C1 segment of cervical spinal cord (tissue), 14 donors: ENCODE measurements at regions not wholly inside any gene's neighbourhood (a gene's known extent, or its start where the extent isn't known, plus 50 kb on each side); places are given as distances from the start of the nearest gene placed in this dataset.

Experiments used
- DNase-seq, 14 donors: peaks; one replicate each; lab custom pipeline; 2025; lab: John Stamatoyannopoulos, UW

DNA sequence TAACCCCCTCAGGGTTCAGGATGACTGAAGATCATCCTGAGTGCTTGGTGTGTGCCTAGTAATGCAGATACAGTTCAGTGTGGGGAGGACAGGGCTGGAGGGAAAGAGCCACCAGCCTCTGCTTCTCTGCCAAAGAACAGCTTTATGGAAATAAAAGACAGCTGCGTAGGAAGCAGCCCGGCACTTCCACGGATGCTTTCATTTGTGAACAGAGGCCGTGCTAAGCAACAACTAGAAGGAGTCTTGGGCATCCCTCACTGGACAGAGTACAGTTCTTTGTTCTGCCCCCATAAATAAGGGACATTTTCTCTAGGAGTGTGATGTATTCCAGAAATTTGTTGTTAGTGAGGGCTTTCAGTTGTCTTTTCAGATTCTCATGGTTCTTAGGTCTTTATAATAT, 194.8 kb upstream of the RGMA start:
- peak in 3 of 14 donors; percentile 4 to 33 (median 21) for DNase-seq

GRCh38 chr15:93282808-93283207, 193.8 kb upstream of the RGMA start:
- DNase-seq, result no peak

- DNase-seq, result no peak
Observed at GRCh38 chr15:93278783-93279182, 189.8 kb upstream of the RGMA start.

- DNase-seq, result no peak
Observed at GRCh38 chr15:93278006-93278405, 189.0 kb upstream of the RGMA start.

GRCh38 chr15:93274257-93274656, 185.2 kb upstream of the RGMA start:
- no peak for DNase-seq

- DNase-seq, result no peak
Observed at GRCh38 chr15:93271871-93272270, 182.9 kb upstream of the RGMA start.

DNA sequence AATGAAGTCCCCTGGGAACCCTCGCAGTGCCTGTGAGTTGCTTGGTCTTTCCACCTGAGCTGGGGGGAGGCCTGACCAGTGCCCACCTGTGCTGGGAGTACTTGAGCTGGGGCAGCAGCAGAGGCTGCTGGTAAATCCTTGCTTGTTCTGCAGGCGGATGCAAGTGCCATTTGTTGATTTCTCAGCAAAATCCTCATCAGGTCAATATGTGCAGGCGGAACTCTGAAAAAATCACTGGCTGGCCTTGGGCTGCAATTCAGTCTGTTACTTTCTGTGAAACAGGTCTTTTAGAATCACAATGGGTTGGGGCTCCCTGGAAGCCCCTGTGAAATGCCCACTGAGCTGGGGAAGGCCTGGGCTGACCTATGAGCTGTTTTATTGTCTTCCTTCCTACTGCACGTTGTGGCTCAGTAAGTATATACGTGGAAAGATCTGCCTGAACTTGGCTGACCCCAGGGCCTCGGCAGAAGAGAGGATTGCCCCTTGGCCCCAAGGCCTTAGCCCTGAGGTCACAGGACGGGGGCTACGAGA, 182.0 kb upstream of the RGMA start:
- no peak for DNase-seq

- DNase-seq, result no peak
Observed at GRCh38 chr15:93268066-93268465, 179.1 kb upstream of the RGMA start.

DNA sequence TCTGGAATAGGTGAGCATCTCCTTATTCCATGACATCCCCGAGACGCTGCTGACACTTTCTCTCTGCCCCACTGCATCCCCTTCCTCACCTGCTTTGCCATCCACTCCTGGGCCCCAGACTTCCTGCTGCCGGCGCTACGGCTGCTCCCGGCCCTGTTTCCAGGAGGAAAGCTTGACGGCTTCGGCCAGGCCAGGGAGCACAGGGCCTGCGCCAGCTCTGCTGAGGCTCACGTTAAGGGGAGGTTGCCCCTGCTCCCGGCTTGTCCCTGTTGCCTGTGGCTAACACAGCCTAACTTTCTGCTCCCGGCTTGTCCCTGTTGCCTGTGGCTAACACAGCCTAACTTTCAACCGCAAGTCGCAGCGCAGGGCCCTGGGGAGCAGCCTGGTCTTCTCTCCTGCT, 177.3 kb upstream of the RGMA start:
- DNase-seq, result no peak

GRCh38 chr15:93265111-93265556, 176.1 kb upstream of the RGMA start:
- no peak for DNase-seq

GRCh38 chr15:93261845-93262244, 172.8 kb upstream of the RGMA start:
- DNase-seq, result no peak

GRCh38 chr15:93257920-93258319, 168.9 kb upstream of the RGMA start:
- DNase-seq, result no peak

DNA sequence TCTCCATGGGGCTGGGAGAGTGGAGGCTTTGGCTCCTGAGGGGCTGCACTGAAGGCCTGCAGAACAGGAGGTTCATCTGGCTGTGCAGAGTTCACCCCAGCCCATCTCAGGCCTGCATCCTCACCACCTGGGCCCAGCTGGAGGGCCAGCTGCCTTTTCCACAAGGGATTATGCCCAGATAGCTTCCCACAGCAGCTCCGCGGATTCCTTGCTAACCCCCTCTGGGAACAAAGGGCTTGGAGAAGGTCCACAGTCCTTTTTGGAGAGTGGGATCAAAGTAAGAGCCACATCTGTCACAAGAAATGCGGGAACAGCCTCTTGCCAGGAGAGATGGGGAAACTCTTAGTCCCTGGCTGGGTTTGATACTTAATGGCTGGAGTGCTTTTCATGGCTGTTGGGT, 164.7 kb upstream of the RGMA start:
- no peak for DNase-seq

DNA sequence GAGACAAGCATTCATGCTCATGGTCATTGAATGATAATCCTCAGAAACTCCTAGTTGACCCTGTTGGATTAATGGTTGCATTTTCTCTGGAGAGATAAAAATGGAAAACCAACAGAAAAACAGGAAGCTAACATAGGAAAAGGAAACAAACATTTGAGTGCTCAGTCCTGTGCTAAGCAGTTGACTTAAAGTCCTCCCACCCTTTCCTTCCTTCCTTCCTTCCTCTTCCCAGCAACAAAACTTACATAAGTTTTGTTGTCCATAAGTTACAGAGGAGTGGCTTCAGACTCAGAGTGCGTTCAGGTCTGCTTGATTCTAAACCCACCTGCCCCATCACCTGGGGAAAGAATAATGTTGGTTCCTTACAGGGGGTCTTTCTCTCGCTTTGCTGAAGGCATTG, 163.8 kb upstream of the RGMA start:
- no peak for DNase-seq

DNA sequence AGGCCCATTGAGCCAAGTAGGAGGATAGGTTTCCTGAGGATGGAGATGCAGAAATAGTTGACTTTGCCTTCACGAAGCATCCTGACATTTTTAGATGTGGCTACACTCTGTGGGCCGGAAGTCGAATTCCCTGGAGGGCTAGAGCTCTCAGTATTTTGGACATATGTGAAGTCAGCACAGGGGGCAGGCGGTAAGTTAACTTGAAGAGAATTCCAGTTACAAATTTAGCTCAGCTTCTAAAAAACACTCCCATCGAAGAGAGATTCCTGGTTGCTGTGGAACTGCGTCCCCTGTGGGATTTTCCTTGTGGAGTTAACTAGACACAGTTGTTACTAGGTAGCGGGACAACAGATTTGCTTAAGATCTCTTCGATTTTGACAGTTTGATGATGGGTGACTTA, 161.9 kb upstream of the RGMA start:
- no peak for DNase-seq

DNA sequence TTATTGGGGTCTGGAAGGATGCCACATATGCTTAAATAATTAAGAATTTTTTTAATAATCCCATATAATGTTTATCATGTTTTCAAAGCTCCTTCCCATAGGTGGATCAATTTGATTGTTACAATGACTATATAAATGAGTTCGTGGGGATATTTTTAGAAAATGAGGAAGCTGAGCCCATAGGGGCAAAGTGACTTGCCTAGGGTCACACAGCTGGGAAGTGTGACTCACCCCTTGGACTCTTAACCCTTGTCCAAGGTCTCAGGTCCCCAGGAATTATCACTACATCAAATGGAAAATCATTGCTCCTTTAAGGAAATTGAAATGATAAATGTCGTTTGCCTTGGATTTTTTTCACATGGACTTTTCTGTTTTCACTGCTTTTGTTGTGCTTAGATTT, 161.2 kb upstream of the RGMA start:
- DNase-seq, result no peak

GRCh38 chr15:93249623-93250022, 160.6 kb upstream of the RGMA start:
- DNase-seq, result no peak

DNA sequence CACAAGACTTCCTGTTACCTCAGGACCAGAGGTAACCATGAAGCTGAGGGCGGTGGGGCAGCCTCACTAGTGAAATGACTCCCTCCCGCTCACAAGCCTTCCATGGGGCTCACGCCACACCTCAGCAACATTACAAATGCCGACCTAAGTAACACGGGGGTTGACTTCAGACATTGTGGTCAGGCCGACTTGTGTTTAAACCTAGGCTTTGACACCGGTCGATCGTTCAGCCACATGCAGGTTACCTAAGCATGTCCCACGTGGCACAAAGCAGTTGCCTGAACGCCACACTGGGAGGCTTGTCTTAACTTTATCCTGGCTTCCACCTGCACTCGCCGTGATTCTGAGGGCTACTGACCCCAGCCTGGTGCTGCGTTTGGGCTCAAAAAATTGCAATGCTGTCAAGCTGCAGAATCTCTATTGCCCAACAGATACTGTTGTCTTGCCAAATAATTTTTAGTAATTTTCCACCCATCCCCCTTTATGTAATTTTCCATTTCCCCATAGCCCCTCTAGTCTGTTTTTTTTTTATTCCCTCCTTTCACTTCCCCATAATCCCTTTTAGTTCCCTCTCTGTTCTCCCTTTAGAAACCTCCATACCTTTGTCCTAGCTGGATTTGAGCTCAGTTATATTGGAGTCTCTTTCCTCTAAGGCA, 158.6 kb upstream of the RGMA start:
- no peak for DNase-seq

DNA sequence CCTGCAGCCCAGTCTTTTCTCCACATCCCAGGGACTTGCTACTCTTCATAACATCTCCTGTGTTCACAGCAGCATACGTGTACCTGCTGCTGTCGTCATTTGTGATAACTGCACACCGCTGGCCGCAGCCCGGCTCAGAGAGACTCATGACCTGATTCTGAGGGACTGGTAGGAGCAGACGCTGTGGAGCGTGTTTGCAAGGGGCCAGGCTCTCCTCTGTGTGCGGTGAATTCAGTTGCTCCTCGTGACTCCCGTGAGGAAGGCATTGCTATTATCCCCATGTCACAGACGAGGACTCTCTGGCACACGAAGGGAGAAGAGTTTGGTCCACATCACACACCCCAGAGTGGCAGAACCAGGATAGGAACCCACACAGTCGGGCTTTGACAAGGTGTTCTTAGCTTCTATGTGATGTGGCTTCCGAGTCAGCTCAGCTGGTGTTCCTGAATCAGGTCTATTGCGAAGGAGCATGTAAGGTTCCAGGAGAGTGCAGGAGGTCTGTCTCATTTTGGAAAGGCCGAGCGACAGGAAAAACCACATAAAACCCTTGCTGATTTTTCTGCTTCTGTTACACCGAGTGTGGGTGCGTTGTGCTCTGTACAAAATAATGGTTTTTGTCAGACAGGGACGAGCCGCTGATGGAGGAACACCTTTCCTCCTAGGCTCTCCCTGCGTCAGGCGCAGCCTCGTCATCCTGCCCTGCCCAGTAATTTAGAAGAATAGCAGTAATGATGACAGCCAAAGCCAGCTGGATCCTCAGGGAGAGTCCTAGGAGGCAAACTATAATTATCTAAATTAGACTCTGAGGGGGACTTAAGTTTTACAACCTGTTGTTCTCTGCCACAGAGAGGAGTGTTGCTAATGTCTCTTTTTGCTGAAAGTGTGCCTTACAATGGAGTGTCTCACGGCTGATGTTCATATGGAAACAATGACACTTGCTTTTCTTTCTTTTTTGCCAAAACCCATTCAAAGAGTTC, 157.5 kb upstream of the RGMA start:
- no peak for DNase-seq

DNA sequence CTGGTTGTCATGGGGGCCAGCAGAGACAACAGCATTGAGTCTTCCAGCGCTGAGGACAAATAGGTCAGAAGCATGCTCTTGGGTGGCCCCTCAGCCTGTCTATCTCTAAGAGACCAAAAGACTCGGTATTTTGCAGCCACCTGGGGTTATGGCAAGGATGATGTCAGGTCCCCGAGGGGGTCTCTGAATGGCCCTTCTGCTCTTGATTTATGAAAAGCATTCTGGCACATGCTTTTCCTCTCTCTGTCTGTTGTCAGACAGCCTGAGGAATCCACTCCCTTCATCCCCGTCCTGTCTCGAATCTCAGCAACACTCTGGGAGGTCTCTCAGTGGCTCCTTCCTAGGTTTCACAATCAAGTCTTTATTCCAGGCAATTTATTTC, 156.6 kb upstream of the RGMA start:
- DNase-seq, result no peak

DNA sequence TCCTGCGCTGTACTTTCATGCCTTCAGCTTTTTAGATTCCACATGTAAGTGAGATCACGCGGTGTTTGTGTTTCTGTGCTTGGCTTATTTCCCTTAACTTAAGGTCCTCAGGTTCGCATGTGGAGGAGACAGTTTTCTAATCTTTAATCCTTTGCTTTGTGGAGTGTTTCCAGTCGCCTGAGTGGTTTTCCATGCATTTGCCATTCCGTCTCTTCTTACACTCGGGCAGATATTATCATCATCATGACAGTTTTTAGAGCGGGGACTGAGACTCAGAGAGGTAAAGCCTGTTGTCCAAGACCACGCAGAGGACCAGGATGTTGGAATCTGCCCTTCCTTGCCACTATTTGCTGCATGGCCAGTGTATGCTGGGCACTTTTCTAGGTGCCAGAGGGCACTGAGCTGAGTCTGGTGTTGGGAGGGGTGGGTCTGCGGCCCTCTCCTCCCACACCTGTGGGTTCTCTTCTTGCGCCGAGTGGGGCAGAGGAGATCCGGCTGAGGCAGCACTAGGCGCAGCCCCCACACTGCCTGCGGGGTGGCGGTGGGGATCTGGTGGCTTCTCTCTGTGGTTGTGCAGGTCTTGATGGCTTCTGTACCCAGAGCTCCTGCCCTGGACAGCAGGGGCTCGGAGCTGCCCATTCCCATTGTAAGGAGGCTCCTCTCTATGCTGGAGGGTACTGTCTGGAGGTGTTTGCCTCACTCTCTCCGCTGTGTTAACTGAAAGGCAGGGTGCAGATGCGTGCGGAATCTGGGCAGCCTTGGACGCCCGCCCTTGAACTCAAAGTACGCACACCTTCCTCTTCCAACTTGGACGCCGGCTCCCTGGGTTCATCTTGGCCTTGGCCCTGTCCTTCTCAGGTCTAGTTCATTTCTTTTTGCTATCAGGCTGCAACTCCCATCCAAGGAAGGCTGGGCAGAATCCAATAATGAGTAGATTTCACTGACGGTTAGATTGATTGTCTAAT, 156.0 kb upstream of the RGMA start:
- no peak for DNase-seq

DNA sequence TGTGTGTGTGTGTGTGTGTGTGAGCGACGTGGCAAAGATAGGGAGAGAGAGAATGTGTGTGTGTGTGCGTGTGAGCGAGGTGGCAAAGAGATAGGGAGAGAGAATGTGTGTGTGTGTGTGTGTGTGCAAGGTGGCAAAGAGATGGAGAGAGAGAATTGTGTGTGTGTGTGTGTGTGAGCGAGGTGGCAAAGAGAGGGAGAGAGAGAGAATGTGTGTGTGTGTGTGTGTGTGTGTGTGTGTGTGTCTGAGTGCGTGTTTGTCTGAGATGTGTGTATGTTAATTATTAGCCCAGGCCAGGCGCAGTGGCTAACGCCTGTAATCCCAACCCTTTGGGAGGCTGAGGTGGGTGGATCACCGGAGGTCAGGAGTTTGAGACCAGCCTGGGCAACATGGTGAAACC, 154.6 kb upstream of the RGMA start:
- no peak for DNase-seq
